ENCODE measurements at regions not wholly inside any gene's neighbourhood (a gene's known extent, or its start where the extent isn't known, plus 50 kb on each side); places are given as distances from the start of the nearest gene placed in this dataset.

DNA sequence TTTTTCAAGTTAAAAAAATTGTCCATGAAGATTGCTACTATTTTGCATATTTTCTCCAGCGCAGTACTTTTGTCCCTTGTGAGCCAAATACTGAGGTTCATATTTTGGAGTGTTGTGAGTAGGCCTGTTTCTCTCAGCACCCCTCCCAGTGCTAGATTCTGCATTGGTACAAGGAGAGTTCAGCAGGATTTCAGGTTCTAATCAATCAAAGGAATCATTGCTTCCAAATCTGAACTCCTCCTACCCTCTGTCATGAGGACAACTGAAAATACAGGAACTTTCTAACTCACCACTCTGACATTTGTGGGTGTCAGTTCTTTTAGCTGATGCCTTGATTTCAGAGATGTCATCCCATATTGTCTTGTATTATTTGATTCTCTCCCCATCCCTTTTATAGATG, 299.9 kb downstream of the FZD1 start:
- no peaks in the 10 kb centered on the region for H3K79me2 ChIP-seq (ENCODE audit: control insufficient read depth, insufficient read depth, low read length, unreplicated experiment)
- H3K27ac ChIP-seq (ENCODE audit: low read depth, low read length), result no peak overlapping the region
- H3K4me1 ChIP-seq (ENCODE audit: control insufficient read depth, insufficient read depth, low read length, unreplicated experiment), result no peaks in the 10 kb centered on the region
- no peak overlapping the region for H3K4me3 ChIP-seq (ENCODE audit: low read depth, low read length)
- no peaks in the 10 kb centered on the region for H3K27me3 ChIP-seq (ENCODE audit: insufficient read depth, low read length)
- H2AFZ ChIP-seq (ENCODE audit: low read length, unreplicated experiment), result no peak overlapping the region
- no peaks in the 10 kb centered on the region for H3K36me3 ChIP-seq (ENCODE audit: insufficient read depth, low read length)

DNA sequence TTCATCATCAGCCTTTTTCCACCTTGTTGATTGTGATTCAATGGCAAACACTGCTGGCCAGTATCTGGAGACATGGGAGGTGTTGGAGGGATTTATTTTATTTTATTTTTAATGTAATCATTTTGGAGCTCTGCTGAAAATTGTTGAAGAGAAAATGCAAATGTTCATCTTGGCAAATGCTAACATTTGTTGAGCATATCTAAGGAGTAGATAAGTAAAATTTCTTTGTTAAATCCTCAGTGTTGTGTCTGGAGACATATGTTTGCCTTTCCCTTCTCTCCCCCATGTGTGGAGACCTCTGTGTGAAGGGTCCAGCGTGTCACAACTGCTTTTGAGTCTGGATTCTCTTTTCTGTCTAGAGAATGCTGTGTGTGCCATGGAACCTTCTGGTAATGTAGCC, 300.3 kb downstream of the FZD1 start:
- H2AFZ ChIP-seq (ENCODE audit: low read length, unreplicated experiment), result no peak overlapping the region
- no peaks in the 10 kb centered on the region for H3K4me1 ChIP-seq (ENCODE audit: control insufficient read depth, insufficient read depth, low read length, unreplicated experiment)
- H3K27me3 ChIP-seq (ENCODE audit: insufficient read depth, low read length), result no peaks in the 10 kb centered on the region
- H3K79me2 ChIP-seq (ENCODE audit: control insufficient read depth, insufficient read depth, low read length, unreplicated experiment), result no peaks in the 10 kb centered on the region
- H3K4me3 ChIP-seq (ENCODE audit: low read depth, low read length), result no peak overlapping the region
- H3K27ac ChIP-seq (ENCODE audit: low read depth, low read length), result no peak overlapping the region
- no peaks in the 10 kb centered on the region for H3K36me3 ChIP-seq (ENCODE audit: insufficient read depth, low read length)

DNA sequence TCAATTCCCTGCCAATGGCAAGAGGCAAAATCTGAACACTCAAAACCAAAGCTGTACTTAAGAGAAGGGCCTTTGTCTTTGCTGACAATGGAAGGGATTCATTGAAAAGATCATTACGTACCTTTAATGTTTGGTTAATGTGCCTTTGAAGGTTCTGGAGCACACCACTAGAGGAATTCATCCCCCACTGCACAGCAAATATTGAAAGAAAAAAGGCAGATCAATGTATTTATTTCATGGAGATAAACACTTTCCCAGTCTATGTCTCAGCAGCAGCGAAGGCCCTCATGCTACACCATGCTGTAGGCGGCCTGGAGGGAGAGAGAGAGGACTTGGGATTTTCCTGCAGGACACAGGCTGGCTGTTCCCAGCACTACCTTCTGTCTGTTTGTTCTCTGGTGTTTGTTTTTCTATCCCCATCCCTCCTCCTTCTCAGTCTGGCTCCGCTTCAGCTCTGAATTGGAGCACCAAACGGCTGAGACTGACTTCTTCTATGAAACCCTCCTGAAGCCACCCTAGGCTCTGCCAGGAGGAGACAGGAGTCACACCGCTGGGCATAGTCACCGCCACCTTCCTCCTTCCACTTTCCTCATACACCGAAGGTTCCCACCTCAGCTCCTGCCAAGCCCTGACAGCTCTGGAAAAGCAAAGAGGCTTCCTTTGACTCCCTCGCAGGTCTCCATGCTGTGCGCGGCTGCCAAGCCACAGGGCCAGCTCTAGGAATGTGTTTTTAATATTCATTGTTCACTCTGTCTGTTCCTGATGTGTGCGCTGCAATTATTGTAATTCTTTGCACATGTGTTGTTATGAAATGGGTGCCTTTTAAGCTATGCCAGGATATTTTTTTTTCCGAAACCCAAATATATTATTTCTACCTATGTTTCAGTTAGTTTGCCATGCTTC, 301.5 kb downstream of the FZD1 start:
- Histone ChIP-seq H3K79me2 (ENCODE audit: control insufficient read depth, insufficient read depth, low read length, unreplicated experiment) (no peaks in the 10 kb centered on the region), H3K4me1 (ENCODE audit: control insufficient read depth, insufficient read depth, low read length, unreplicated experiment) (no peaks in the 10 kb centered on the region), H3K36me3 (ENCODE audit: insufficient read depth, low read length) (no peaks in the 10 kb centered on the region), H3K27ac (ENCODE audit: low read depth, low read length) (no peak overlapping the region), H3K27me3 (ENCODE audit: insufficient read depth, low read length) (no peaks in the 10 kb centered on the region), H2AFZ (ENCODE audit: low read length, unreplicated experiment) (no peak overlapping the region), H3K4me3 (ENCODE audit: low read depth, low read length) (no peak overlapping the region)

DNA sequence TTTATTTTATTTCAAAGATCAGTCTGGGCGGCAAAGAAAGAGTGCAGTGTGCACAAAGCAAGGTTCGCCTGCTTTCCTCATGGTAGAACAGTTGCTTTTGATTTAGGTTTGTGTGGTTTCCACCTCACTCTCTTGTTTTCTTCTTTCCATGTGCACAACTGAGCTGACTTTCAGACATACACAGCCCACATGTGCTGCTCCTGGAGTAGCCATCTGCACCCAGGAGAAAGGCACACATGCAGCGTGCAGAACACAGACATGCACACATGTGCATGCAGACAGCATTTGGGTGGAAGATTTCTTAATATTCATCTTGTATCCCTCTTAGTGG, 302.1 kb downstream of the FZD1 start:
- Histone ChIP-seq H3K27ac (ENCODE audit: low read depth, low read length) (no peak overlapping the region), H3K79me2 (ENCODE audit: control insufficient read depth, insufficient read depth, low read length, unreplicated experiment) (no peaks in the 10 kb centered on the region), H3K4me3 (ENCODE audit: low read depth, low read length) (no peak overlapping the region), H2AFZ (ENCODE audit: low read length, unreplicated experiment) (no peak overlapping the region), H3K27me3 (ENCODE audit: insufficient read depth, low read length) (no peaks in the 10 kb centered on the region), H3K4me1 (ENCODE audit: control insufficient read depth, insufficient read depth, low read length, unreplicated experiment) (no peaks in the 10 kb centered on the region), H3K36me3 (ENCODE audit: insufficient read depth, low read length) (no peaks in the 10 kb centered on the region)

DNA sequence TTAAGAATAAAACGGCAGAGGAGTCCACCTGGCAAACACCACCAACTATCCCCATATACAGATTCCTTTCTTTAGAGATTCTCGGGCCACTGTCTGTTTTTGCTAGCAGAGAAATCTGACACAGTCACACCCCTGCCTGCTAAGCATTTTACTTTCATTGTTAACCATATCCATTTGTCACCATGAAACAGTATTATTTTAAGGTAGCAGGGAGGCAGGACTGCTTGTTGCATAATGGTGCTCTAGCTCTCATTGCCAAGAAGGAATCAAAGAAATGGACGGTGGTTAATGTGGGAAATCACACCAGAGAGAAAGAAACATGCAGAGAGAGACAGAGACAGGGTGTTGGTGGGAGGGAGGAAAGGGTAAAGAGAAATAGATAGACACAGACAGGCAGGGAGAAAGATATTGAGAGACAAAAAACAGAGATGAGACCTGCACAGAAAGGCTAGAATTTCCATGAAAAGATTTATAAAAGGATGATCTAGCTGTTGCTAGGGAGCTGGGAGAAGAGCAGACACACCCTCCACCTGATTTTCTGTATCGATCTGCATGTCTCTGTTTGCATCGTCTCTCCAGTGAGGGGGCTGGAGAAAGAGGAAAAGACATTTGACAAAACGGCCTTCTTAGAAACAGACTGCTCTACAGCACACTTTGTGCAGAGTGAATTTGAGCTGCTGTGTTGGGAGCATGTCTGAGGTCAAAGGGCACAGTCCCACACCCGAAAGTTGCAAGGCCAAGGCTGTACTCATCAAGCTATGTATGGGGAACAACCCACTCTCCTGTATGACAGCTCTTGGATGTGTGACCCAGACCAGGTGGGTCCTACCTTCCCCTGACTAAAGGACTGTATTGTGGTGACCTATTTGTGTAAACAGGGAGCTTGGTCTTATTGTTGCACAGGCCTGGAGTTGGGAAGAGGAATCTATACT, 303.1 kb downstream of the FZD1 start:
- Histone ChIP-seq H2AFZ (ENCODE audit: low read length, unreplicated experiment) (no peak overlapping the region), H3K79me2 (ENCODE audit: control insufficient read depth, insufficient read depth, low read length, unreplicated experiment) (no peaks in the 10 kb centered on the region), H3K4me1 (ENCODE audit: control insufficient read depth, insufficient read depth, low read length, unreplicated experiment) (no peaks in the 10 kb centered on the region), H3K36me3 (ENCODE audit: insufficient read depth, low read length) (no peaks in the 10 kb centered on the region), H3K4me3 (ENCODE audit: low read depth, low read length) (no peak overlapping the region), H3K27ac (ENCODE audit: low read depth, low read length) (no peak overlapping the region), H3K27me3 (ENCODE audit: insufficient read depth, low read length) (no peaks in the 10 kb centered on the region)

DNA sequence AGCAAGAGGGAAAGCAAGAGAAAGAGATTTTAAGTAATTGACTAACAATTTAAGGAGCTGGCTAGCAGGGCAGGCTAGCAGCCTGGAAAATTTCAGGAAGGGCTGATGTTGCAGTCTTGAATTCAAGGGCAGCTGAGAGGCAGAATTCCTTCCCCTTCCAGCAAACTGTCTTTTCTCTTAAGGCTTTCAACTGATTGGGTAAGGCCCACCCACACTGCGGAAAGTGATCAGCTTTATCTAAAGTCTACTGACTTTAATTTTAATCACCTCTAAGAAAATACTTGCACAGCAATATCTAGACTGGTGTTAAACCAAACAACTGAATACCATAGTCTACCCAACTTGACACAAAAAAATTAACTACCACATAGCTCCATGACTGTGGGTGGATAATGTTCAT, 303.9 kb downstream of the FZD1 start:
- Histone ChIP-seq H3K27ac (ENCODE audit: low read depth, low read length) (no peak overlapping the region), H3K27me3 (ENCODE audit: insufficient read depth, low read length) (no peaks in the 10 kb centered on the region), H3K36me3 (ENCODE audit: insufficient read depth, low read length) (no peaks in the 10 kb centered on the region), H2AFZ (ENCODE audit: low read length, unreplicated experiment) (no peak overlapping the region), H3K4me1 (ENCODE audit: control insufficient read depth, insufficient read depth, low read length, unreplicated experiment) (no peaks in the 10 kb centered on the region), H3K79me2 (ENCODE audit: control insufficient read depth, insufficient read depth, low read length, unreplicated experiment) (no peaks in the 10 kb centered on the region), H3K4me3 (ENCODE audit: low read depth, low read length) (no peak overlapping the region)

DNA sequence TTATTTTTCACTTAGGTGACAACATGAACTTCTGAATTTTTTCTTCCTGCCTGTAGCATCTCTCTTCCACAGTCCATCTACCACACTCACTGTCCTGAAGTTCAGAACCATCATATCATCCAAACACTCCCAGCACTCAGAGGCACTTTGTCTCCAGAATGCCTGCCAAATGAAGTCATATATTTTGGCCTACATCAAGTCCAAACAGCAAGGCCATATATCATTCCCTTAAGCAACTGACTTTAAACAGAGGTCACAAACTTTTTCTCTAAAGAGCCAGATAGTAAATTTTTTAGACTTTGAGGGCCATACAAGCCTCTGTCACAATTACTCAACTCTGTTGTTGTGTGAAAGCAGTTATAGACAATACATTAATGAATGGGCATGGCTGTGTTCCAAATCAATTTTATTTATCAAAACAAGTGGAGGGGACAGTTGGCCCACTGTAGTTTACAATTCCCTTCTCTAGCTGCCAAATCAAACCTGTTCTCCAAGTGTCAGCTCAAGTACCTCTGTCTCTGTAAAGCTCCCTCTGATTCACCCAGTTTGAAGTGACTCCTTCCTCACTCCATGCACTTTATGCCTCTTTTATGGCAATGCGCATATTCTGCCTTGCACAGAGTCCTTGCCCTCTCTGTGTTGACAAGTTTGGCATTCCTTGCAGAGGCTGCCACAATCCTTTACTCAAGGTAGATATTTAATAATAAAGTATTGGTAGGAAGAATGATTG, 305.7 kb downstream of the FZD1 start:
- H3K4me3 ChIP-seq (ENCODE audit: low read depth, low read length), result no peak overlapping the region
- H2AFZ ChIP-seq (ENCODE audit: low read length, unreplicated experiment), result no peak overlapping the region
- H3K79me2 ChIP-seq (ENCODE audit: control insufficient read depth, insufficient read depth, low read length, unreplicated experiment), result no peaks in the 10 kb centered on the region
- H3K36me3 ChIP-seq (ENCODE audit: insufficient read depth, low read length), result no peaks in the 10 kb centered on the region
- no peak overlapping the region for H3K27ac ChIP-seq (ENCODE audit: low read depth, low read length)
- H3K27me3 ChIP-seq (ENCODE audit: insufficient read depth, low read length), result no peaks in the 10 kb centered on the region
- no peaks in the 10 kb centered on the region for H3K4me1 ChIP-seq (ENCODE audit: control insufficient read depth, insufficient read depth, low read length, unreplicated experiment)

DNA sequence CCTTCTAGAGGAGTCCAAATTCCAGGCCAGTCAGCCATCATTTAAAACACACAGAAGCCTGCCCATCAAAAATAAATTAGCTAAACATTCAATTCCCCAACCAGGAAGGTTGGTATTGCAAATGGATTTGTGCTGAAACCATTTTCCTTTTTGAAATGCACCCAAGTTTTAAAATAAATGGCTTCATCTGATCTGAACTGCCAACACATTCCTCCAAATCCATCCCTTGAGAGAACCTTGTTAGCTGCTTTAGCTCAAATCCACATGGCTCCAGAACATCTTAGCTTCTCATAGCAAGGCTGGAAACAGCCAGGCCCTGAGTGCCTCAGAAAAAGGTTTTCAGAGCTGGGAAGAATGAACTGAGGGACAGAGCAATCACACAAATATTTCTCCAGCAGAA, 306.3 kb downstream of the FZD1 start:
- no peaks in the 10 kb centered on the region for H3K4me1 ChIP-seq (ENCODE audit: control insufficient read depth, insufficient read depth, low read length, unreplicated experiment)
- no peaks in the 10 kb centered on the region for H3K27me3 ChIP-seq (ENCODE audit: insufficient read depth, low read length)
- H3K79me2 ChIP-seq (ENCODE audit: control insufficient read depth, insufficient read depth, low read length, unreplicated experiment), result no peaks in the 10 kb centered on the region
- H3K4me3 ChIP-seq (ENCODE audit: low read depth, low read length), result no peak overlapping the region
- no peaks in the 10 kb centered on the region for H3K36me3 ChIP-seq (ENCODE audit: insufficient read depth, low read length)
- no peak overlapping the region for H3K27ac ChIP-seq (ENCODE audit: low read depth, low read length)
- no peak overlapping the region for H2AFZ ChIP-seq (ENCODE audit: low read length, unreplicated experiment)

DNA sequence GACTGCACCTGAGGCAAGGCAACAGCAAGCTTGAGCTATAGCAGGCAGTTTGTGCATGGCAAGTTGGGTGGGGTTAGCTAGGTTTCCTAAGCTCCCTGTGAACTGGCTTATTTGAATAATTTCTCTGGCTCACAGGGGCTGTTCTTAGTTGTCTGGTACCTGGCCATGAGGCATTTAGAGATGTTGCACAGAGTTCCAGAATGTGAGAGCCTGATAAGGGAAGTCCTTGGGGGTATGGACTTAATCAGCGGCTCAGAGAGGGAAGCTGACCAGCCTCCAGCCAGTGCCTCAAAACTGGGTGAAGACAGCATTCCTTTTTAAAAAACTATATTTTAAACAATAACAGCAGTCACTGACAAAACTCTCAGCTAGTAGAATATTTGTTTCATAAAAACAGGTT, 307.4 kb downstream of the FZD1 start:
- no peaks in the 10 kb centered on the region for H3K27me3 ChIP-seq (ENCODE audit: insufficient read depth, low read length)
- no peaks in the 10 kb centered on the region for H3K4me1 ChIP-seq (ENCODE audit: control insufficient read depth, insufficient read depth, low read length, unreplicated experiment)
- no peaks in the 10 kb centered on the region for H3K36me3 ChIP-seq (ENCODE audit: insufficient read depth, low read length)
- no peaks in the 10 kb centered on the region for H3K79me2 ChIP-seq (ENCODE audit: control insufficient read depth, insufficient read depth, low read length, unreplicated experiment)
- no peak overlapping the region for H3K27ac ChIP-seq (ENCODE audit: low read depth, low read length)
- no peak overlapping the region for H2AFZ ChIP-seq (ENCODE audit: low read length, unreplicated experiment)
- H3K4me3 ChIP-seq (ENCODE audit: low read depth, low read length), result no peak overlapping the region

DNA sequence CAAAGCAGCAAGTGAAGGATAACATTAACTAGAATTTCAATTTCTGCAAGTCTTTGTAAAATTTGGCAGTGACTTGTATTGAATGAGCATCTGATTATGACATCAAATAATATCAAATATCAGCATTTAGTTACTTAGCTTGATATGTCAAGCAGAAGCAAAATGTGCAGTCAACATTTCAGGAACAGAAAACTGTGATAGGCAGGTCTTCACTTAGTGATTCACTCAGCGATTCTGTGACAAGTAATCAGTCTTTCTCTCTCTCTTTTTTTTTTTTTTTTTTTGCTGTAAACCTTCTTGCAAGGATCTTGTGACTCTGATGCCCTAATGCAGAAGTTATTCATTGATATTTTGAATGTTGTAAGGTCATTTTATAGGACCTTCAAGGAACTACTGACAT, 307.1 kb downstream of the MTERF1 start:
- no peaks in the 10 kb centered on the region for H3K79me2 ChIP-seq (ENCODE audit: control insufficient read depth, insufficient read depth, low read length, unreplicated experiment)
- no peak overlapping the region for H3K27ac ChIP-seq (ENCODE audit: low read depth, low read length)
- H3K4me1 ChIP-seq (ENCODE audit: control insufficient read depth, insufficient read depth, low read length, unreplicated experiment), result no peaks in the 10 kb centered on the region
- no peaks in the 10 kb centered on the region for H3K36me3 ChIP-seq (ENCODE audit: insufficient read depth, low read length)
- no peak overlapping the region for H2AFZ ChIP-seq (ENCODE audit: low read length, unreplicated experiment)
- no peaks in the 10 kb centered on the region for H3K27me3 ChIP-seq (ENCODE audit: insufficient read depth, low read length)
- no peak overlapping the region for H3K4me3 ChIP-seq (ENCODE audit: low read depth, low read length)
